RWPE1 (cell line): ENCODE measurements at regions not wholly inside any gene's neighbourhood (a gene's known extent, or its start where the extent isn't known, plus 50 kb on each side); places are given as distances from the start of the nearest gene placed in this dataset.

Experiments used
- CTCF ChIA-PET: fragments of 350-600 bp; sonication (Branson Sonifier 250); formaldehyde crosslinking; extraction: SDS; loops from one replicate; lab custom pipeline; 2021; lab: Yijun Ruan, JAX
- POLR2A ChIA-PET: fragments of 400-600 bp; formaldehyde crosslinking; extraction: SDS; loops from one replicate; lab custom pipeline; 2020; ENCODE audit warnings: antibody characterized with exemption; ENCODE audit not compliant: low non-redundant PET; lab: Yijun Ruan, JAX
- DNase-seq: peaks from one replicate; pipeline ENCODE4 v3.0.0; 2012; ENCODE audit warnings: low spot score
- H3K27ac ChIP-seq: fragments of 450-650 bp; 2 replicates; pipeline ENCODE4 v1.5.1; 2017
- CTCF ChIP-seq: fragments of 450-650 bp; conservative IDR thresholded peaks from 2 replicates; pipeline ENCODE4 v1.5.1; 2017; ENCODE audit warnings: low read depth, mild to moderate bottlenecking

- ChIA-PET CTCF (interaction anchor here (0.7 kb wide), 1 partner anchor 16 kb away, joined by 3 read pairs; no protein-coding TSS in a partner anchor), POLR2A (no interaction called here)
- TF ChIP-seq CTCF = no peak
- DNase-seq = peak; percentile 82
- H3K27ac ChIP-seq = no peak overlapping the region
Measured at GRCh38 chr9:18393340-18394130, 80.4 kb upstream of the ADAMTSL1 start.

GRCh38 chr9:18394847-18395351, 79.1 kb upstream of the ADAMTSL1 start:
- no peak for TF ChIP-seq CTCF
- no peak overlapping the region for H3K27ac ChIP-seq
- no peak for DNase-seq
- ChIA-PET POLR2A (no interaction called here), CTCF (no interaction called here)

- no peak for DNase-seq
- CTCF ChIA-PET = no interaction called here
- POLR2A ChIA-PET = no interaction called here
- TF ChIP-seq CTCF = no peak
- H3K27ac ChIP-seq = no peak overlapping the region
Measured at GRCh38 chr9:18396102-18396728, 77.7 kb upstream of the ADAMTSL1 start.

GRCh38 chr9:18397076-18397475, 76.9 kb upstream of the ADAMTSL1 start:
- POLR2A ChIA-PET = no interaction called here
- H3K27ac ChIP-seq = no peak overlapping the region
- TF ChIP-seq CTCF = no peak
- DNase-seq = no peak
- CTCF ChIA-PET = no interaction called here

- POLR2A ChIA-PET = no interaction called here
- DNase-seq = no peak
- CTCF ChIA-PET = no interaction called here
- H3K27ac ChIP-seq = no peak overlapping the region
- TF ChIP-seq CTCF = no peak
Measured at GRCh38 chr9:18398038-18398437, 75.9 kb upstream of the ADAMTSL1 start.

- POLR2A ChIA-PET = no interaction called here
- DNase-seq = no peak
- CTCF ChIA-PET = interaction anchor here (0.6 to 0.8 kb wide), 2 partner anchors 19 to 1069 kb away, joined by 3 read pairs; no protein-coding TSS in a partner anchor
Measured at GRCh38 chr9:18404434-18405029, 69.4 kb upstream of the ADAMTSL1 start.

More at GRCh38 chr9:18404434-18405029, 69.4 kb upstream of the ADAMTSL1 start:
- no peak for TF ChIP-seq CTCF
- no peak overlapping the region for H3K27ac ChIP-seq
